Nucleus accumbens (tissue), 56 donors: ENCODE measurements at regions not wholly inside any gene's neighbourhood (a gene's known extent, or its start where the extent isn't known, plus 50 kb on each side); places are given as distances from the start of the nearest gene placed in this dataset.
"Not testable (repeated sequence)": the region's sequence is repeated elsewhere in the genome, so short reads cannot be mapped to it uniquely, and the experiment has no call there.

Source experiments
- DNase-seq, 56 donors: peaks; one replicate each; lab custom pipeline; 2025; lab: John Stamatoyannopoulos, UW

- DNase-seq = not testable (repeated sequence)
These were observed 220.8 kb downstream of the MINAR1 start for GRCh38 chr15:79652972-79653371.

- DNase-seq = no peak
These were observed 221.4 kb downstream of the MINAR1 start for GRCh38 chr15:79653533-79653932.

DNA sequence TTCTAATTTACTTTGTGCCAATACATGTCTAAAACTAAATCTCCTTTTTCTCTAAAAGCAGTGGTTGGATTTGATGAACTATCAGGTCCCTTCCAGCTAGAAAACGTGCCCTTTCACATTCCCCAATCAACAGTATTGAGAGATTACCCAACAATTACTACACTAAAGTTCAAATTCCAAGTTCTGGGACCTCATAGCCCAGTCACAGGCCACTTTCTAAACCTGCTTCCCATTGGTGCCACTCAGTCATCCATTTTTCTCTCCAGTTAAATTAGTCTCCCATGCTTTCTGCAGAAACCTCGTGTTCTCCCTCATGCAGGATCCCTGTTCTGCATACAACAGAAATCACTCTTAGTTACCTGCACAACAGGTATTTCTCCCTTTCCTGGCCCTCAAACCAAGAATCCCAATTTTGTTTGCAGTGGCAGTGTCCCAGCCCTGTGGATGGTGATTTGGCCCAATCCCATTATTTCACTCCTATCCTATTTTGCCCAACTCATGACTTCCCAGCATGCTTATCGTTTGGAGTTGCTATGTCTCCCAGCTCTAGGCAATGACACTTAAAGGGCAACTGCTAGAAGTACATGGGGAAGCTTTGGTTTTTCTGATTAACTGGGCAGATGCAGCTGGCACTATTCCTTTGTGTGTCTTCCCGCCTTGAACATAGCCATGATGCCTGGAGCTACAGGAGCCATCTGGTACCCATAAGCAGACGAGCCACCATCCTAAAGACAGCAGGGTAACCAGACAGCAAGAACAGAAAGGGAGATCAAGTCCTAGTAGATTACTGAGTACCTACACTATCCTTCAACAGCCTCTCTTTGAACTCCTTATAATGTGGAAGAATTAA, 224.2 kb downstream of the MINAR1 start:
- no peak for DNase-seq

GRCh38 chr15:79657722-79658121, 225.6 kb downstream of the MINAR1 start:
- DNase-seq = no peak

DNA sequence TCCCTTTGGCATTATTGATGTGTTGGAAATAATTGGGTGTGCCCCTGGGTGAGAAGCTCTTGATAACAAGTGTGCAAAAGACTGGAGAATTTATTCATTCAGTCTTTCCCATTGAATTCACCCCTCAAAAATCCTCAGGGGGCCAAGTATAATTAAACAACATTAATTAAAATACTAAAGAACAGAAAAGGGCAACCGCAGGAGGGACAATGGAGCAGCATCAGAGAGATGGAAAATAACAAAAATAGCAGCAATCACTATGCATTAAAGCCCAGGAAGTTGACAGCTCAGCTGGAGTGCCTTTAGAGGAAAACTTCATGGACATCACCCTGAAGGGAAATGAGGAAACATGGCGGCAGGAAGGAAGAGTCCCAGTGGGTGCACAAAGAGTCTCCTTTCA, 227.6 kb downstream of the MINAR1 start:
- no peak for DNase-seq

DNA sequence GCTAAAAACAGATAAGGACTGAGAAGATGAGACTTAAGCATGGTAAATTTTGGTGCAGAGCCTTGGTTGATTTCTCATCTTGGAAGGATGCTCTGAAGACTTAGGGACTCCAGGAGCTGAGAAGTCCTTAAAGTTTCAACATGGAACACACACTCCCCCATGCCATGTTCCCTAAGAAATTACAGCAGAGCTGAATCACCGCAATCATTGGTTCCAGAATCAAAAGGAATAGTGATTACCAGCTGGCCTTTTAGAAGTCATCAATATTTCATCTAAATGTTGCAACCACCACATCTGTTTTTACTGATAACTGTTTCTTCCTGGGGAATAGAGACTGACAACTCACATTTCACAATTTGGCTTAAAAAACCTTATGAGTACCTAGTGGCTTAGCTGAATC, 229.3 kb downstream of the MINAR1 start:
- DNase-seq = no peak

GRCh38 chr15:79673416-79674123, 223.2 kb downstream of the MTHFS start:
- DNase-seq = no peak

GRCh38 chr15:79674124-79674465, 222.7 kb downstream of the MTHFS start:
- no peak for DNase-seq

DNA sequence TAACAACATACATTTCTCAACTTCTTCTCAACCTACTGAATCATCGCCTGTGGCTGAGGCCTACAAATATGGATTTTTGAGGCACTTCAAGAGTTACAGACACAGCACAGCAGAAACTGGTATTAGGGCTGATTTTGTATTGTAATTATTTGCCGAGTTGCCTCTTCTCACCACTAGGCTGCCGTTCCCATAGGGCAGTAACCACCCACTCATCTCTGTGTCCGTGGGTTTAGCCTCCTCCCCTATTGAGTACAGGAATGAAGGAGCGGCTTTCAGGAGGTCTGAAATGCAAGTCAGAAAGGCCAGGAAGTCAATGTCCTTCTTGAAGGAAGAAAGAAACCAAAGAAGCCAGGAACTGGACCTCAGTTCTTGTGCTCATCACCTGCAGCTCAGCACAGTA, 220.8 kb downstream of the MTHFS start:
- DNase-seq = no peak

DNA sequence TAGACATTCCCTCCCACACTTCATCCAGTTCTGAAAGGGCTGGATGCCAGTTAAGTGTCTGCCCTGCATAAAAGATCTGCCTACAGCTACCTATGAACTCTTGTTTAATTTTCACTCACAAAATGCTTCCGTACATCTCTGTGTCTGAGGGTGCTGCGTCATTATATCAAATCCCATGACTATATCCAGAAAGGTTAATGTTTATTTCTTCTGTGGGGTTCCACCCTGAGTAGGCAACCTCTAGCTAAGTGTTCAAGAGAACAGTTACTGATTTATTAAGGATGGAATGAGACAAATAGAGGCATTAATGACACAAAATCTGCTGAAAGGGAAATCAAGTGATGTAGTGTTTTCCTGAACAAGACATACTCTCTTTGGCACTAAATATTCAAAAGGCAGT, 220.2 kb downstream of the MTHFS start:
- DNase-seq = no peak

GRCh38 chr15:79677241-79677640, 219.6 kb downstream of the MTHFS start:
- DNase-seq = peak in 2 of 56 donors; percentile 19 to 23

GRCh38 chr15:79678032-79678701, 218.6 kb downstream of the MTHFS start:
- DNase-seq = no peak

DNA sequence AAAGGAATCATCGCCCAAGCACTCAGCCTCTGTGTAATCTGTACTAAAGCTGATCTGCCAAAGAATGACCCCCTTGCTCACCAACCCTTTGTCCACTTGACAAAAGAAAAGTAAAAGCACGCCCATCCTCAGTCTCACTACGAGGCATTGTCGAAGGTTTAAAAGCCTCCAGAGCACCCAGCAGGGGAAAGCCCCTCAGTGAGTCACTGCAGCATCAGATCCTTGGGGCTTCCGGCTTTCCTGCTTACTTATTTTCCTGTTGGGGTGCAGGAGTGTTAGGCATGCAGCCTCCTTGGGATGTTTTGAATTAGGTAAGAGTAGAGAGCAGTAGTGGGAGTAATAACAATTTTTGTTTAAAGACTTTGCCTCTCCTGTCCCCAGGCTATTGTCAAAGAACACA, 216.1 kb downstream of the MTHFS start:
- no peak for DNase-seq

GRCh38 chr15:79682285-79682684, 214.5 kb downstream of the MTHFS start:
- peak in 26 of 56 donors; percentile 1 to 42 (median 12) for DNase-seq

GRCh38 chr15:79682851-79683288, 213.9 kb downstream of the MTHFS start:
- DNase-seq = no peak

DNA sequence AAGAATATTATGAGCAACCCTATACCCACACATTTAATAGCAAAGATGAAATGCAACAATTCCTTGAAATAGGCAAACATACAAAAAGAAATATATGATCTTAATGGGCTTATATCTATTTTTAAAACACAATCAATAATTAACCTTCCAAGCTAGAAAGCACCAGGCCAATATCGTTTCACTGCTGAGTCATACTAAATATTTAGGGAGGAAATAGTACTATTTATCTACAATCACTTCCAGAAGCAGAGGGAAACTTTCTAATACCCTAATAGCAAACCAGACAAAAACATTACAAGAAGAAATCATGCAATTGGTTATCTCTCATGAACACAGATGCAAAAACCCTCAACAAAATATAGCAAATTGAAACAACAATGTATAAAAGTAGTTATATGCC, 207.8 kb downstream of the MTHFS start:
- no peak for DNase-seq

GRCh38 chr15:79700951-79701480, 195.8 kb downstream of the MTHFS start:
- no peak for DNase-seq

GRCh38 chr15:79702621-79703020, 194.2 kb downstream of the MTHFS start:
- DNase-seq = no peak

- DNase-seq = no peak
These were observed 175.6 kb downstream of the MTHFS start for GRCh38 chr15:79721256-79721655.

DNA sequence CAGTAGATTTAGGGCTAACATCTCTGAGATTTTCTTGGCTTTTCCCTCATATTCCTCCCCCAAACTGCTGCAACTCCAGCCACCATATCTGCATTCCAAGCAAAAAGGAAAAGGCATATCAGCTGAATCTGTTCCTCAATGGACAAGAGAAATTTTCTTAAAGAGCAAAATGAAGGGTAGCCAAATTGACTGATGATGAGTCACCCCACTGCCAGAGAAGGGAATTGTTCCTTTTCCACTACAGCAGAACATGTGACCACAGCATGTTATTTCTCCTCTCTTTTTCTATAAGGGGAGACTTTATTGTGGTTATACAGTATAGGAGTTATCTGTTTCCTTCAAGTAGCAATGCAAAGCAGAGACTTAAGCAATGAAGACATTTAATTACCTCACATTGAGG, 172.5 kb downstream of the MTHFS start:
- no peak for DNase-seq

- no peak for DNase-seq
These were observed 172.0 kb downstream of the MTHFS start for GRCh38 chr15:79724804-79725203.
